ENCODE measurements at regions not wholly inside any gene's neighbourhood (a gene's known extent, or its start where the extent isn't known, plus 50 kb on each side); places are given as distances from the start of the nearest gene placed in this dataset.

DNA sequence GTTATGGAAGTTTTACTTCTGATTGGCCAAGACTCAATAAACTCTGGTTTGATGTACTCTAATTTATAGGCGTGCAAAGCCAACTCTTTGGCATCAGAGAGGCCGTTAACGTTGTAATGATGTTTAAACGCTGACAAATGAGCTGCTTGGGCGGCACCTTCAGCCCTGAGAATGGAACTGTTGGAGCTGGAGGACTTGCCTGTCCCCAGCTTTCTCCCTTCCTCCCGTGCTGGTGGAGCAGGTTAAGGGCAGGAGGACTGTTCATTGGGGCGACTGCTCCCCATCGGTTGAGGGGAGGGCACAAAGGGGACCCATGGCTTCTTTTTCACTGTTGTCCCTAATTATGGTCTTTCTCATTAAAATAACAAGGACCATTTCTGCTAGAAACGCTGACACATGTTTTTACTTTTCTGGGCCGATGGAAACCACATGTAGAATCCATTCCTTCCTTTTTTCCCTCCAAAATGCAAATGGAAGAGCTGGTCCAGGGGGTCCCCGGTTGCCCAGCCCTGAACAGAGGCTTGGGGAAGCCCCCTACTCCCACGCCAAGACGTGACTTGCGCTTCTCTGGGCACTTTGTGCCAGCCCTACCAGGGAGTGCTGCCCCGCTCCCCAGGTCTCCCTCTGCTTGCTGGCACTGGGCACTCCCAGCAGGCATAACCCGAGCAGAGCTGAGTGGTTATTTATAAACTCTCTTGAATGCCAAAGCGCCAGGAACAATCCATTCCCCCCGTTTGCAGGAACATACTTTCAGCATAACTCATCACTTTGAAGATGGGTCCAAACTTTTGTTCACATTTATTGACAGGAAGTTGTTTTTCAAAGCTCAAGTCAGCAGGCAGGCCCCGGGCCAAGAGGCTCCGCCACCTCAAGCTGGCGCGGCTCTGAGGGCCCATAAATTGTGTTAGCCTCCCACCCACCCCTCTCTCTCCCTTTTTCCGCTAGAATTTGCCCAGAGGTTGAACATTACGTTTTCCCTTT, 170.1 kb downstream of the ASB1 start:
- Histone ChIP-seq H3K36me3 (replicated peaks; ENCODE audit: insufficient read depth, low read length) (no peaks in the 10 kb centered on the region), H3K9me2 (replicated peaks; ENCODE audit: insufficient read depth, low read length) (no peaks in the 10 kb centered on the region), H2AFZ (ENCODE audit: low read length) (no peak overlapping the region), H3K4me2 (ENCODE audit: low read depth, low read length) (no peak overlapping the region), H3K27ac (ENCODE audit: low read length) (no peak overlapping the region), H3F3A (ENCODE audit: insufficient read depth, low read length) (no peaks in the 10 kb centered on the region), H3K27me3 (replicated peaks; ENCODE audit: insufficient read depth, low read length) (peaks cover 4% of the 10 kb centered on the region; the same call in 1 of the 2 replicates), H3K79me2 (ENCODE audit: low read length) (no peaks in the 10 kb centered on the region), H3K4me1 (ENCODE audit: low read length) (no peaks in the 10 kb centered on the region), H3K9ac (ENCODE audit: low read length) (no peak overlapping the region), H3K4me3 (ENCODE audit: low read length) (no peak overlapping the region), H4K20me1 (ENCODE audit: insufficient read depth, low read length) (no peaks in the 10 kb centered on the region), H3K9me3 (replicated peaks; ENCODE audit: insufficient read depth, low read length) (no peaks in the 10 kb centered on the region)
- TF ChIP-seq, protein P1, sequence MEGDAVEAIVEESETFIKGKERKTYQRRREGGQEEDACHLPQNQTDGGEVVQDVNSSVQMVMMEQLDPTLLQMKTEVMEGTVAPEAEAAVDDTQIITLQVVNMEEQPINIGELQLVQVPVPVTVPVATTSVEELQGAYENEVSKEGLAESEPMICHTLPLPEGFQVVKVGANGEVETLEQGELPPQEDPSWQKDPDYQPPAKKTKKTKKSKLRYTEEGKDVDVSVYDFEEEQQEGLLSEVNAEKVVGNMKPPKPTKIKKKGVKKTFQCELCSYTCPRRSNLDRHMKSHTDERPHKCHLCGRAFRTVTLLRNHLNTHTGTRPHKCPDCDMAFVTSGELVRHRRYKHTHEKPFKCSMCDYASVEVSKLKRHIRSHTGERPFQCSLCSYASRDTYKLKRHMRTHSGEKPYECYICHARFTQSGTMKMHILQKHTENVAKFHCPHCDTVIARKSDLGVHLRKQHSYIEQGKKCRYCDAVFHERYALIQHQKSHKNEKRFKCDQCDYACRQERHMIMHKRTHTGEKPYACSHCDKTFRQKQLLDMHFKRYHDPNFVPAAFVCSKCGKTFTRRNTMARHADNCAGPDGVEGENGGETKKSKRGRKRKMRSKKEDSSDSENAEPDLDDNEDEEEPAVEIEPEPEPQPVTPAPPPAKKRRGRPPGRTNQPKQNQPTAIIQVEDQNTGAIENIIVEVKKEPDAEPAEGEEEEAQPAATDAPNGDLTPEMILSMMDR (IDR thresholded peaks at IDR 0.05; ENCODE audit: low read length), result no peak
- no peak for DNase-seq

GRCh38 chr2:238597638-238598528, 171.2 kb downstream of the ASB1 start:
- no peak for DNase-seq
- Histone ChIP-seq H3F3A (ENCODE audit: insufficient read depth, low read length) (no peaks in the 10 kb centered on the region), H3K9me3 (replicated peaks; ENCODE audit: insufficient read depth, low read length) (no peaks in the 10 kb centered on the region), H3K36me3 (replicated peaks; ENCODE audit: insufficient read depth, low read length) (no peaks in the 10 kb centered on the region), H3K27ac (ENCODE audit: low read length) (no peak overlapping the region), H4K20me1 (ENCODE audit: insufficient read depth, low read length) (no peaks in the 10 kb centered on the region), H3K9me2 (replicated peaks; ENCODE audit: insufficient read depth, low read length) (no peaks in the 10 kb centered on the region), H3K9ac (ENCODE audit: low read length) (no peak overlapping the region), H3K4me3 (ENCODE audit: low read length) (no peak overlapping the region), H3K79me2 (ENCODE audit: low read length) (no peaks in the 10 kb centered on the region), H3K4me1 (ENCODE audit: low read length) (no peaks in the 10 kb centered on the region), H3K4me2 (ENCODE audit: low read depth, low read length) (no peak overlapping the region), H2AFZ (ENCODE audit: low read length) (no peak overlapping the region), H3K27me3 (replicated peaks; ENCODE audit: insufficient read depth, low read length) (no peaks in the 10 kb centered on the region; the same call in 1 of the 2 replicates)
- TF ChIP-seq, protein P1 (IDR thresholded peaks at IDR 0.05; ENCODE audit: low read length), result no peak
- no peak for TF ChIP-seq EZH2phosphoT487 (IDR thresholded peaks at IDR 0.05; ENCODE audit: low read length)
- TF ChIP-seq EZH2 (optimal IDR thresholded peaks at IDR 0.05; ENCODE audit: low read depth, low read length), result no peak

GRCh38 chr2:238598802-238599530, 172.2 kb downstream of the ASB1 start:
- Histone ChIP-seq H3K27me3 (replicated peaks; ENCODE audit: insufficient read depth, low read length) (no peaks in the 10 kb centered on the region; the same call in 1 of the 2 replicates), H3K9ac (ENCODE audit: low read length) (no peak overlapping the region), H3K4me3 (ENCODE audit: low read length) (no peak overlapping the region), H3K36me3 (replicated peaks; ENCODE audit: insufficient read depth, low read length) (no peaks in the 10 kb centered on the region), H3K27ac (ENCODE audit: low read length) (no peak overlapping the region), H3K9me2 (replicated peaks; ENCODE audit: insufficient read depth, low read length) (no peaks in the 10 kb centered on the region), H3F3A (ENCODE audit: insufficient read depth, low read length) (no peaks in the 10 kb centered on the region), H2AFZ (ENCODE audit: low read length) (no peak overlapping the region), H3K9me3 (replicated peaks; ENCODE audit: insufficient read depth, low read length) (no peaks in the 10 kb centered on the region), H3K4me1 (ENCODE audit: low read length) (no peaks in the 10 kb centered on the region), H3K79me2 (ENCODE audit: low read length) (no peaks in the 10 kb centered on the region), H4K20me1 (ENCODE audit: insufficient read depth, low read length) (no peaks in the 10 kb centered on the region), H3K4me2 (ENCODE audit: low read depth, low read length) (no peak overlapping the region)
- DNase-seq, result no peak
- TF ChIP-seq, protein P1 (IDR thresholded peaks at IDR 0.05; ENCODE audit: low read length), result no peak
- TF ChIP-seq EZH2 (optimal IDR thresholded peaks at IDR 0.05; ENCODE audit: low read depth, low read length), result no peak
